Fibroblast of the conjunctiva (primary cell): ENCODE measurements at regions not wholly inside any gene's neighbourhood (a gene's known extent, or its start where the extent isn't known, plus 50 kb on each side); places are given as distances from the start of the nearest gene placed in this dataset.
"Not testable (repeated sequence)": the region's sequence is repeated elsewhere in the genome, so short reads cannot be mapped to it uniquely, and the experiment has no call there.

Experiments
- DNase-seq: peaks from one replicate; pipeline ENCODE4 v3.0.0-alpha.2; 2010; ENCODE audit warnings: low read depth

DNA sequence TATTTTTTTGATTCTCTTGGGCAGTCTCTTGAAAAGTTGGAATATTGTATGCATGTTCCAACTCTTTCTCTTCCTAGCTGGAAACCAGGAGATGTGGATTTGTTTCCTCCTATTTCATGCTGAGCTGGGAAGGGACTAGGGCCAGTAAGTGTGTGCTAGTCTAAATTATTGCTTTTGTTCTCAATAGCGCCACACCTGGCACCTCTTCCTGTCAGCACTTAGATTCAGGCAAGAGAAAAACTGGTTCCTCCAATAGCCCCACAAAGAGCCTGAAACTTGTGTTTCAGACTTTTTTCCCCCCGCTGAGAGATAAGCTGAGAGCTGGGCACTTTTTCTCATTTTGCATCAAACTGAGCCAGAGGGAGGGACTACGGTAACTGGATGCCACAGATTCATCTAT, 353.4 kb downstream of the OLFM4 start:
- no peak for DNase-seq

DNA sequence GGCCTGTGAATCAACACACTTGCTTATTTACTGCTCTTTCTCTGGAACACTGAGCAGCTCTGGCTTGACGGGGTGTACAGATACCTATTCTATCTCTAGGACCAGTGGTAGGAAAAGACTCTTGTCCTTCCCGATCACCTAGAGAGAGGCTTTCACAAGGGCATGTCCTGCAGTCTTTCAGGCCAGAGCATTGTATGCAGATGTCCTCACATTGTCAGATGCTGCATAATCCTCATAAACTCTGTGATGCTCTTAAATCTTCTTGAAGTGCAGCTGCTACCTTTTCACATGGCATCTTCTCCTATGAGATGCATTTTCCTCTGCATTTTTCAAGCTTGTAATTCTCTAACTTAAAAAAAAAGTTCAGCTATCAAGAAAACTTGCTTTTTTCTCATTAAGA, 369.4 kb downstream of the OLFM4 start:
- no peak for DNase-seq

DNA sequence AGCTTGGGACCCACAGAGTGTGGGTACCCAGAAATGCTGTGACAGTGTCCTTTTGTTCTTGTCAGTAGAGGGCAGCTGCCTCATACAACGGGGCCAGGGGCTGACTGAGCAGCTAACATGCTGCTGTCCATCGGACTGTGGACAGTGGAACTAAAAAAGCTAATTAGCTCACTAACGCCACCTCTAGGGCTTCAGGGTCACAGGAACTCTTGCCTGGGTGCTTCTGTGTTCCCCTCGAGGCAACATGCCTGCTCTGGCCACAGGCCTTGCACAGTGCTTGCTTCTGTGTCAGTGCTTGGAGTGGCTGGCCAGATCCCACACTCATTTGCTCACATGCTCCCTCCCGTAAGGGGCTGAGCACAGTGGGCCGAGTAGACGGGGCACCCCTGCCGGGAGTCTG, 377.0 kb downstream of the OLFM4 start:
- no peak for DNase-seq

DNA sequence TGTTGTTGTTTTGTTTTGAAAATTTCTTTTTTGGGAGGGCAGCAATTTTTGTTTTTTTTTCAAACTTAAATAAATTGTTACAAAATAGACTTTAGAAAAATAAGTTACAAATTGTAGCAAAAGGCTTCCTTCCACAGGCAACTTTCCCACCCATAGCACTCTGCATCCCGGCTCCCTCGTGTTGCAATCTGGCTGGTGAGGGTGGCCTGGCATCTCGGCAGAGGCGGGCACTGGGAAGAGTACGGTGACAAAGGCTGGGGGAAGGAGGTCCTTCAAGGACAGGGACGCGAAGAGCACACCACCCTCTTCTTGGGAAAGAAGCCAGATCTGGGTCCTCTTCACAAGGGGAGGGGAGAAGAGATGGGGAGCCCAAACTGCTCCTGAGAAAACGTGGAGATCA, 379.7 kb downstream of the OLFM4 start:
- DNase-seq, result no peak

DNA sequence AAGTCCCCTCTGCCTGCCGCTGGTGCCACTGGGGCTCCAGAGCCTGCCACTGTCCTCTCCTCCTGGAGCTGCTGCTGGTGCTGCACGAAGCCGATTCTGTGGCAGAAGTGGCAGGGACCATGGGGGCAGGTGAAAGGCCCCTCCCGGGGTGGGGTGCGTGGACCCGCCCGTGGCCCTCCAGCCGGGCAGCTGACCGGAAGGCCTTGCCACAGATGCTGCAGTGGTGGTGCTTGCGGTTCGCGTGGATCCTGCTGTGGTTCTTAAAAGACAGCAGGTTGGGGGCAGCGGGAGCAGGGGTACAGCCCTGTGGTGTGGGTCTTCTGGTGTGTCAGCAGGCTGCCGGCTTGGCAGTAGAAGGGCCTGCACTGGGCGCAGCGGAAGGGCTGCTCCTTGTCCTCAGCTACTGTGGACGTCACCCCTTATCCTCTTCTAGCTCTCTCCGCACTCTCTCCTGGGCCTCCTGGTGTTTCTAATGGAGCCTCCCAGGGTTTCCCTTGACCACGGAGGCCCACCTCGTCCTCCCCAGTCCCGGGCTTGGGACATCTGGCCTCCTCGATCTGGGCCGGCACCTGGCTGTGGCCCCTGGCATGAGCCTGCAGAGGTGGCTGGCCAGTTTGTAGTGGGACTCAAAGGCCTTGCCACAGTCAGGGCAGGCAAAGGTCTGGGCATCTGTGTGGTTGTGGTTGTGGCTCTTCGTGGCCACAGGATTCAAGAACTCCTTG, 380.4 kb downstream of the OLFM4 start:
- no peak for DNase-seq

DNA sequence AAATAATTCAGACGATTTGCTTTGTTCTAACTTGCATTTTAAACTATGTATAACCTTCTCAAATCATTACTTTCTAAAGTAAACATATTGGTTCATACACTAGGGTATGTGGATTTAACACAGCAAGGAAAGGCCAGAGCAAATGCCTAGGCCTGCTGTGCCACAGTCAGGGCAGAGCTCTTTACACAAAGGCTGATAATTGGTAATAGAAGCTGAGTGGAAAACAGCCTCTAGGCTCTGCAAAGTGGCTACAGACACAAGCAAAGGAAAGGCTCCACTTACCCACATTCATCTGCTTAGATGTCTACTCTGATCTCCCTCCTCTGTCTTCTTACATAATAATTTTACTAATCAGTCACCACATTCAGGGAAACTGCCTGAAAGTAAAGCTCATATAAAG, 382.9 kb downstream of the OLFM4 start:
- DNase-seq, result no peak

DNA sequence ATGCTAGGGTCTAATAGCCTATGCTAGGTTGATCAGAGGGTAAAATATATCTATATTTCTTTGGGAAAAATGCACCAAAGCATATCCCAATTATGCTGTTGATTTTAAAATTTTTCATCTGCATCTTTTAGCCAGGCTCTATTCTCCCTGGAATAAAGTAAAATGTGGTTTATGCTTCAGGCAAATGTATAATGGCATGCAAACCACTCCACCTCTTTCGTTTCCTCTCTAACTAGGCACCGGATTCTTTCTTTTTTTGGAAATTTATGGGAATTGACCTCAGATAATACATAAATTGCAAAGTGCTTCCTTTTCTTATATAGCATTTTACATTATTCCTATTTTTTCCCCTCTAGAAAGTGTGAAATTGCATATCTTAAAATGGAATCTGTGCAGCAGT, 386.5 kb downstream of the OLFM4 start:
- DNase-seq, result no peak

DNA sequence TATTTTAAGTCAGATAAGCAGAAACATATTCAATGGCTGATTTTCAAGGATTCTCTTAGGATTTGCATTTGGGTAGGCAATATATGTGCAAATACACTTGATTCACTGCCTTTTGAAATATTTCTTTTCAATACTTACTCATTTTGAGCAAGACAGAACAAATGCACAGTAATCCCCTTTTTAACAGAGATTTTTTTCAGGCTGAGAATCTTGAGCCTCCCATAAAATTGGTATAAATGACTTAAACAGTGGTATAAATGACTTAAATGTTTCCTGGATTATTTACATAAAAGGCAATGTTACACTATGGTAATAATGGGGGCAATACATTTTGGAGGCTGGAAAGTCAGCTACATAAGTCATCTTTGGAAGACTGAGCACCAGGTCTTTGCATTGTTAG, 389.0 kb downstream of the OLFM4 start:
- DNase-seq, result no peak

DNA sequence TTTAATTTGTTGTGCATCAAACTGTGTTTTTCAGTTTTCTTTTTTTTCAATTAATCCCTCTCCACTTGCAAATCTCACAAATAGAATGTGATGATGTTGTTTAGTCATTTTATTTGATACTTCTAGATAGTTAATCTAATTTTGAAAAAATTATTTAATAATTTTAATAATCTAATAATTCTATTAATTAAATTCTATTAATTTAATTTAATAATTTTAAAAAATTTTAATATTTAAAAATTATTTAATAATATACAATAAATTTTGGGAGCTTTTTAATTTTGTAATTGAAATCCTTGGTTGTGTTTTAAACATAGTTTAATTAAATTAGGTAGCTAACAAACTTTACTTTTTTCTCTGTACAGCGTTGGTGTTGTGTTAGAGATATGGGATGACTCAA, 393.8 kb downstream of the OLFM4 start:
- DNase-seq, result no peak

DNA sequence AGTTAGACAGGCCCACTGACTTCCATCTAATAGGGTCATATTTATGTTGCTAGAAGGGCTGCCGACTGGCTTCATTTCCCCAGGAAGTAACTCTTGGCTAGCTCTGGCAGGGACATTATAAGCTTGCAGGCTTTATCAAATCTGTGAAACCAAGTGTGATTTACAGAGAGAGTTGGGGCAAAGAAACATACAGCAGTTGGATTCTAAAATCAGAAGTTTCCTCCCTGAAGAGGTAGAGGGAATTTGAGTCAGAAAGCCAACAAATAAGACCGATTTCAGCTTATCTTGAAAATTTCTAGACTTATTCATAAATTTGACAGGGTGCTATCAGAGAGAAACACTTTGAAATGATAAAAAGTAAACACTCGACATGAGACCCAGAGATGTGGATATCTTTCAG, 407.8 kb downstream of the OLFM4 start:
- no peak for DNase-seq

DNA sequence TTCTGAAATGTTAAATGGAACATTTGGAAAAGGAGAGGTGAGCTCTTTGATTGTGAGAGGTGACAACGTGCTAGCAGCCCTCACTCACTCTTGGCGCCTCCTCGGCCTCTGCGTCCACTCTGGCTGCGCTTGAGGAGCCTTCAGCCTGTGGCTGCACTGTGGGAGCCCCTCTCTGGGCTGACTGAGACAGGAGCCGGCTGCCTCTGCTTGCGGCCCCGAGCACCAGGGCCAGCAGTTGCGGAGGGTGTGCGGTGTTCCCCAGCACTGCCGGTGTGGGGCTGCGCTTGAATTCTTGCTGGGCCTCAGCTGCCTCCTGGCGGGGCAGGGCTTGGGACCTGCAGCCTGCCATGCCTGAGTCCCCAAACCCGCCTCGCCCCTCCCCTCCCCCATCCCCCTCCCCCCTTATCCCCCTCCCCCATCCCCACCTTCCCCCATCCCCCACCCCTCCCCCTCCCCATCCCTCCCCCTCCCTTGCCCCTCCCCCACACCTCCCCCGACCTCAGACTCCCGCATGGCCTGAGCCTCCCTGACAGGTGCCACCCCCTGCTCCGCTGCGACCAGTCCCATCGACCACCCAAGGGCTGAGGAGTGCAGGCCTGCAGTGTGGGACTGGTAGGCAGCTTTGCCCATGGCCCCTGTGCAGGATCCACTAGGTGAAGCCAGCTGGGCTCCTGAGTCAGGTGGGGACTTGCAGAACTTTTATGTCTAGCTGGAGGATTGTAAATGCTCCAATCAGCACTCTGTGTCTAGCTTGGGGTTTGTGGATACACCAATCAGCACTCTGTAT, 411.0 kb downstream of the OLFM4 start:
- DNase-seq, result no peak

DNA sequence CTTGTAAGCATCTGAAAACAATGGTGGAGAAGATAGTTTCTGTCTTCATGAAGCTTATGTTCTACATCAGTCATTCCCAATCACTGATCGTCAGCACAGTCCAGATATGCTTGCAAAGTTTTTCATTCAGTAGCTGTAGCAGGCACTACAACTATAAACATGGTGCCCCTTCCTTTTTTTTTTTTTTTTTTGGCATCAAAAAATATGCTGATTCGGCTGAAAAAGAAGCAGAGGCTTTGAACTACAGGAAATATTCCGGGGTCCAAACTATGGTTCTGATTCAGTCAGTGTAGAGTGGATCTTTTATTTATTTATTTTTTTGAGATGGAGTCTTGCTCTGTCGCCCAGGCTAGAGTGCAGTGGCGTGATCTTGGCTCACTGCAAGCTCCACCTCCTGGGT, 414.4 kb downstream of the OLFM4 start:
- DNase-seq, result no peak

DNA sequence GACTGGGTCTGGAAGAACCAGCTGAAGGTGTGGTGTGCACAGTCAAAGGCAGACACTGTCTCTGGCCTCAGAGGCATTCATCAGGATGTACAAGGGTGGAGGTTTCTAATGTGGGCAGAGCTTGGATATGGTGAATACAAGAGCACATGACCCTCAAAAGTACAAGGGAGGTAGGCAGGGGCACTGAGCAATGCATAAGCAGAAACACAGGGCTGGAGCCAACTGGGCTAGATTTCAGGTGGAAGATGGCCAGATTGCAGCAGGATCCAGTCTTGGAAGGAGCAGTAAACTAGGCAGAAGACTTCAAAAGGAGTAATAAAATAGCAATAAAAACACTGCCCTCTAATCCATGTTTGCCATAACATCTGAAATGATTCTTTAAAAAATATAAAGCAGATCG, 417.1 kb downstream of the OLFM4 start:
- DNase-seq, result no peak

DNA sequence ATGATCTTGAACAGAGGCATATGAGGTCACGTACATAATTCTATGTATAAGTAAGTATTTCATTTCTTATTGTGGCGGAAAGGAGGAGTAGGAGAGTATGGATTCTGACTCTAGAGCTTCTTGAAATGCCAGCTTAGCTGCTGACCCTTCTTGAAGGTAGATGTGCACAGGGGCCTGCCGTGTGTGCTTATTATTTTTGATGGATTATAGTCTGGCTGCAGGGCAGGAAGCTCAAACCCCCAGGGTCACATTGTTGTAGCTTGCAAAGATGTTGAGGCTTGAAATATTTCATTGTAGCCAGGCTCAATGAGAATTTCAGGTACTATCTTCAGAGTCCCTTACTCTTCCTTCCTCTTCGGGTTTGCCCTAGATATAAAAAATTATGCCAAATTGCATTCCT, 418.8 kb downstream of the OLFM4 start:
- DNase-seq, result no peak

DNA sequence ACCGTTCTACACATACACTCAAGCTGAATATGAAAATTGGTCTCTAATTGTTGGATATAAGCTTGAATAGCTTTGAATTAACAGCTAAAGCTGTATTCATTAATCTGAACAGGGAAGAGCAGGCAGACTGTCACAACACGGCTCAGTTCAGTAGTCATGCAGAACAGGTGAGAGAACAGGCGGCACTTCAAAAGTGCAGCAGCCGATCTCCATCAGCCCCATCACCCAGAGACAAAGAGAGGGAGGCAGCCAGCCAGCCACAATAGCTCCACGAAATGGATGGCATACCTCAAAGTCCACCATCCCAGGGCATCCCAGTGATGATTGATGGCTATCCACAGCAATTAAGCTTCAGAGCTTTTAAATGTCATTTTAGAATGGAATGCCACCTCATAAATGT, 419.2 kb downstream of the OLFM4 start:
- no peak for DNase-seq

DNA sequence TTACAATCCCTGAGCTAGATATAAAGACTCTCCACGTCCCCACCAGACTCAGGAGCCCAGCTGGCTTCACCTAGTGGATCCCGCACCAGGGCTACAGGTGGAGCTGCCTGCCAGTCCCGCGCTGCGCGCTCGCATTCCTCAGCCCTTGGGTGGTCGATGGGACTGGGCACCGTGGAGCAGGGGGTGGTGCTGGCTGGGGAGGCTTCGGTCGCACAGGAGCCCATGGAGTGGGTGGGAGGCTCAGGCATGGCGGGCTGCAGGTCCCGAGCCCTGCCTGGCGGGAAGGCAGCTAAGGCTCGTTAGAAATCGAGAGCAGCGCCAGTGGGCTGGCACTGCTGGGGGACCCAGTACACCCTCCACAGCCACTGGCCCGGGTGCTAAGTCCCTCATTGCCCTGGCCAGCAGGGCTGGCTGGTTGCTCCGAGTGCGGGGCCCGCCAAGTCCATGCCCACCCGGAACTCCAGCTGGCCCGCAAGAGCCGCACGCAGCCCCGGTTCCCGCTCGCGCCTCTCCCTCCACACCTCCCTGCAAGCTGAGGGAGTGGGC, 423.7 kb downstream of the OLFM4 start:
- DNase-seq, result not testable (repeated sequence)

DNA sequence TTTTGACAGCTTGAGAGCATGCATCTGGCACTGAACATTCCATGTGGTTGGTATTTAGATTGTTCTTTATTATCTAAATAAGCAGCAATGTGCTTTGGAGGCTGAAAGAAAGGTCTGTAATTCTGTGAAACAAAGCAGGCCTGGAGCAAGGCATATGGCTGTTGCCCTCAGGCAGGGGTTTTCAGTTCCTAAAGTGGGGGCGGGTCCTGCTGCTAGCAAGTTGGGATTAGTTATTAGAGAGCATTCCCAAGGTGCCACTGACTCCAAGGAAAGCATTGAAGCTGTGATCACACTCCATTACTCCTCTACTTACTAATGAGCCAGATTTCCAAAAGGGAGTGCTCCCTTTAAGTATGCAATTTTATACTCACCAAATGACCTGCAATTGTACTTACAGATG, 432.2 kb downstream of the OLFM4 start:
- DNase-seq, result no peak

DNA sequence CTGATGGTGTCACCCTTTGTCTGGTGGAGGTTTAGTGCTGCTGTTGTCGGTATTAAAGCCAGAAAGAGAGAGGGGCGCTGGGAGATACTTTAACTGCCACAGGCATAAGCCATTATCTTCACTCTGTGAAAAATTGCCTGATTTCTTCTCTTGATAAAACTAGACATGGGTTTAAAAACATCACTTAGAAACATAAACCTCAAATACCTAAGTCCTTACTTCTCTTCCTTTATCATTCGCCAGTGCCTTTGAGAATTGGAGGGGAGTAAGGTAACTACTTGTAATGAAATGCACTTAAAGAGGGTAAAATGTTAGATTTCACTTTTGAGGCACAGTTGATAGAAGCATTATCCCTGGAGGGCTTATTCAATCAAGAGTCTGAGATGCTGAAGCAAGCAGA, 434.5 kb downstream of the OLFM4 start:
- no peak for DNase-seq

DNA sequence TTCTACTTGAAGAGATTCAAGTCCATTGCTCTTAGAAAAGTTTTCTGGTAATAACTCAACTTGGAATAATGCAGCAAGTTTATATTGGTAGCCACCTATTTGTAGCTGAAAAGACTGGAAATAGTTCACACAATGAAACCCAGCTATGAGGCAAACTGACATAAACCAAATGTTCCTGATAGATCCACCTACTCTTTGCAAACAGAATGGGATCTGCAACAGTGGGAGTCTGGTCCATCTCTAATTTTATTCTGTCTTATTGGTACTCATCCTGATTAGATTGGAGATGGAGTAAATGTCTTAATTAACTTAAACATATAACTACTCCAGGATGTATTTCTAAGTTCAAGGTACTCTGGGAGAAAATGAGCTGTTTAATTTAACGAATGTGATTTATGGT, 438.0 kb downstream of the OLFM4 start:
- DNase-seq, result no peak

DNA sequence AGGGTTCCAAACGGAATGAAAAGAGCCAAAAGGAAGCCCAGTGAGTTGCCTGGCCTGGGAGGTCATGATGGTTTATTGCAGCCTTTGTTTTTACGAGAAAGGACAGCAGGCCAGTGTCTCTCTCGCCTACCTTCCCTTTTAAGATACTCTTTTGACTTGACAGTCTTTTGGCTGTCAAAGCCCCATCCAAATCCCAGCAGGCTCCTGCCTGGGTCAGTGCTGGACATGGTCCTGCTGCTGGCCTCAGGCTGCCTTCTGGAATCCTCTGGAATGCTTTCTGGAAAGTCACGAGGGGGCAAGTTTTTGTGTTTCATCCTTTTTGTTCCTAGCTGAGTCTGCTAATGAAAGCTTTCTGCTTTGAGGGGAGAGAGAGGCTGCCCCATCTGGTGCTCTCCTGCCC, 444.8 kb downstream of the OLFM4 start:
- no peak for DNase-seq

DNA sequence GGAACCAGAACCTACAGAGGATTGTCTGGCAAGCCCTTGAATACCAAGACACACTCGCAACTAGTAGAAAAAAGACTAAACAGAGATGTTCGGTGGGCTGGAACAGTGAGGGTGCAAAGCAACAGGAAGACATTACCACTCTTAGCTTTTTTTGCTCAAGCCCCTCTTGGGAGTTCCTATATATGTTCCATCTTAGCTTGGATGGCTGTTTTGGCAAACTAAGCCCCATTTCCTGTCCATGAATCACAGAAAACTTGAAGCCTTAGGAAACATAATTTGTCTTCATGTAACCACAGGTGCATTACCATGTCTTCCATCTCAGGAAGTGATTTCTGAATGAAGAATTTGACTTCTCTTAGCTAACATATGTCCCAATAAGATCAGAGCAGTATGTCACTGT, 446.3 kb downstream of the OLFM4 start:
- no peak for DNase-seq

DNA sequence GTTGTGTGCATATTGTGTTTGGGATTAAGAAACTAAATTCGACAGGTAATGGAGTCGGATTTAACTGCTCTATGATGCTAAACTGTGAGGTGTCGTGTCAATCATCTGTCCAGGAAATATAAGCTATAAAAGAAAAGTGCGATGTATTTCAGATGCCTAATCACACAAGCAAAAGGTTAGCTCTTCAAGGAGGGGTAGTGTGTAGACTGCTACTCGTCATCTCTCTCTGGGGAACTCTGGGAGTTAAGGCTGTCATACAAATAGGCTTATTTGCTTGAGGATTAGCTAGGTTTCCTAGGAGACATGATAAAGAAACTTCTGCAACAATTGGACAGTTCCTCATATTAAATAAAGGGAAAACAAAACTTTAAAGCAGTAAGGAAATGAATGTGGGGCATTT, 462.1 kb downstream of the OLFM4 start:
- no peak for DNase-seq

DNA sequence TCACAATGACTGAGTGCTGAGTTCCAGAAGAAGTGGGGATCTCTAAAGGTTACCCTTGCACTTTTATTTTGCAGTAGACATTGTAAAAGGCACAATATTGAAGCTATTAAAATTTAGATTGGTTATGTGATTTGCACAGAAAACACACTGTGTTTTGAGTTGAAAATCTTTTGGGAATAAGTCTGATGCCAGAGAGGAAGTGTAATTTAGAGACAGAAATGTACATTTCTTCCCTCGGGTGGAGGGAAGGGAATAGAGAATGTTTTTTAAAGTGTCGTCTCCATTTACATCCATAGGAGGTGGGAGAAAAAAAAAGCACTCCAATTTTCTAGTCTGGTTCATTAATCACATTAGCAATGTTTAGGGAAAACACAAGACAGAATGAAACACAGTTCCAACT, 465.8 kb downstream of the OLFM4 start:
- DNase-seq, result no peak
